SU-DHL-6 (cell line): ENCODE measurements at regions not wholly inside any gene's neighbourhood (a gene's known extent, or its start where the extent isn't known, plus 50 kb on each side); places are given as distances from the start of the nearest gene placed in this dataset.

Source experiments
- H2AFZ ChIP-seq: fragments of 200-600 bp; sonication (generic); 2 replicates; pipeline ENCODE4 v1.6.1; 2014; ENCODE audit warnings: low read depth, mild to moderate bottlenecking, moderate library complexity, mixed read lengths, antibody characterized with exemption, low read length; ENCODE audit not compliant: severe bottlenecking
- H3F3A ChIP-seq: fragments of 200-600 bp; shearing (Covaris generic); 2 replicates; pipeline ENCODE4 v1.6.0; 2016; ENCODE audit warnings: antibody characterized with exemption, mild to moderate bottlenecking; ENCODE audit not compliant: insufficient read depth
- H3K27ac ChIP-seq: fragments of 200-600 bp; sonication (generic); 2 replicates; pipeline ENCODE4 v1.5.1; 2016; ENCODE audit warnings: low read depth, mild to moderate bottlenecking, low read length, moderate library complexity, mixed read lengths
- H3K27me3 ChIP-seq: fragments of 200-600 bp; sonication (generic), shearing (Covaris generic); 2 replicates; pipeline ENCODE4 v1.6.0; 2014; ENCODE audit warnings: mild to moderate bottlenecking, low read length
- H3K36me3 ChIP-seq: fragments of 200-600 bp; sonication (generic); 2 replicates; pipeline ENCODE4 v1.6.1; 2014; ENCODE audit warnings: mild to moderate bottlenecking, low read length, mixed read lengths
- H3K4me2 ChIP-seq: fragments of 300-600, 200-600 bp; shearing (Covaris generic), sonication (generic); 2 replicates; pipeline ENCODE4 v1.6.0; 2014; ENCODE audit warnings: low read length, low read depth, mild to moderate bottlenecking; ENCODE audit not compliant: poor library complexity, severe bottlenecking
- H3K4me3 ChIP-seq: fragments of 200-600 bp; sonication (generic); 2 replicates; pipeline ENCODE4 v1.5.1; 2014; ENCODE audit warnings: antibody characterized with exemption, low read length, mild to moderate bottlenecking, mixed read lengths; ENCODE audit not compliant: insufficient read depth, poor library complexity, severe bottlenecking
- H3K79me2 ChIP-seq: fragments of 200-600 bp; sonication (generic); 2 replicates; pipeline ENCODE4 v1.6.1; 2014; ENCODE audit warnings: mild to moderate bottlenecking, low read length, moderate library complexity; ENCODE audit not compliant: insufficient read depth
- H3K9ac ChIP-seq: fragments of 200-600 bp; sonication (generic); 2 replicates; pipeline ENCODE4 v1.7.0; 2014; ENCODE audit warnings: mild to moderate bottlenecking, low read length
- H3K9me2 ChIP-seq: fragments of 200-600 bp; sonication (generic); replicated peaks from 2 replicates; pipeline ENCODE4 v1.6.1; 2014; ENCODE audit warnings: low read length; ENCODE audit not compliant: insufficient read depth
- H3K9me3 ChIP-seq: fragments of 200-600 bp; sonication (generic); 2 replicates; pipeline ENCODE4 v1.6.1; 2014; ENCODE audit warnings: low read length, mixed read lengths; ENCODE audit not compliant: insufficient read depth
- H4K20me1 ChIP-seq: fragments of 200-600 bp; sonication (generic); 2 replicates; pipeline ENCODE4 v1.6.1; 2014; ENCODE audit warnings: low read depth, mild to moderate bottlenecking, antibody characterized with exemption, low read length, moderate library complexity, mixed read lengths
- EZH2phosphoT487 ChIP-seq: fragments of 200-600 bp; sonication (generic), shearing (Covaris generic); conservative IDR thresholded peaks from 2 replicates; pipeline ENCODE4 v1.6.1; 2018; ENCODE audit warnings: mild to moderate bottlenecking, antibody characterized with exemption, low read length, moderate library complexity, mixed read lengths
- TF ChIP-seq, protein P1 (sequence below): fragments of 200-600 bp; sonication (generic); IDR thresholded peaks from one replicate; pipeline ENCODE4 v1.5.1; 2017; ENCODE audit warnings: antibody characterized with exemption, mild to moderate bottlenecking, low read length, moderate library complexity; ENCODE audit not compliant: insufficient read depth, poor library complexity, severe bottlenecking

DNA sequence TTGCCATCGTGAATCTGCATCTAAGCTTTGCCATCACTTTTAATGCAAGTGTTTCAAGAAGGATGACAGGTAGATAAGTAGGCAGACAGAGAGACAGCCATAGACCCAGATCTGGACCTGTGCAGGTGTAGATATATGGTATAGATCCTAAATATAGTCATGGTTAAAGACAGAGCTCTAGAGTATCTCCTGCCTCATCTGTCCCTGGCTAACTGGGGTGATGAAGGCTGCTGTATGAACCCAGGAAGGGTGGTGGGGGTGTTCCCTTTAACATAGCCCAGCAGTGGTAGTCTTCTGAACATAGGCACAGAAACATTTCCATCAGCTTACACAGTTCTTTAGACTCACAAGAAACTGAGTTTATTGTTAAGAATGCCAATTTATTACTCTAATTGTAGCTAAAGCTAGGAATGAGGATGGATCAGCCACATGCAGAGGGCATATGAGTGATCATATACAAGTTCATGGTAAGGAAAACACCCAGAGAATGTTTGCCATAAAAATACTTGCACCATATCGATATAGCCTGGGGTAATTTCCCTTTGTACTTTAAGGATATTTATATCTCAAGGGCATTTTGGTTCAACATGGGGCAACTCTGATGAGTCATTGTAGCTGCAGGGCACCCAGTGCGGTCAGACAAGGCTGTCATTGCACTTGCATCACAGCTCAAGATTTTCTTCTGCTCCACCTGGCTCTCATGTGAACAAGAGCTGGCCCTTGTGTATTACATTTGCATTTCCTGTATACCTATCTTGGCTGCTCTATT is 587.2 kb downstream of the EPM2A start:
- Histone ChIP-seq H3K27me3 (no peaks in the 10 kb centered on the region), H3K4me2 (no peak overlapping the region), H2AFZ (no peak overlapping the region)

DNA sequence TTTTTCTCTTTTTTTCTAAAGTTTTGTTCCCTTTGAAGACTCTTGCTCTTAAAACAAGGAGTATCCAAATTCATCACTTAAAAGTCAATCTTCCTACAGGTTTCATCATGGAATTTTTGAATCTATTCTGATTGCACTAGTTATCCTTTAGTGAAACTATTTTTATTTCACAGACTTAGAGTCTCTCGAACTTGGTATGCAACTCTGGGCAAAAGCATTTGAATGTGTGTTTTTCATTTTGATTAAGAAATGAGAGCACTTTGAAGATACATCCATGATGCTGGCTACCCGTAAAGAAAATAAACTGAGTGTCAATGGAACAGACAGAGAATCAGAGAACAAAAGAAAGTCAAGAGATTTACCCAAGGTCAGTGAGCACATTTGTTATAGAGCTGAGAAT is 586.5 kb downstream of the EPM2A start:
- H3K36me3 ChIP-seq: no peaks in the 10 kb centered on the region
- H4K20me1 ChIP-seq: no peaks in the 10 kb centered on the region
- H3K9ac ChIP-seq: no peak overlapping the region
- H3K9me3 ChIP-seq: no peaks in the 10 kb centered on the region
- H3K4me2 ChIP-seq: no peak overlapping the region
- no peak overlapping the region for H3K4me3 ChIP-seq
- no peak for TF ChIP-seq EZH2phosphoT487
- TF ChIP-seq, protein P1, sequence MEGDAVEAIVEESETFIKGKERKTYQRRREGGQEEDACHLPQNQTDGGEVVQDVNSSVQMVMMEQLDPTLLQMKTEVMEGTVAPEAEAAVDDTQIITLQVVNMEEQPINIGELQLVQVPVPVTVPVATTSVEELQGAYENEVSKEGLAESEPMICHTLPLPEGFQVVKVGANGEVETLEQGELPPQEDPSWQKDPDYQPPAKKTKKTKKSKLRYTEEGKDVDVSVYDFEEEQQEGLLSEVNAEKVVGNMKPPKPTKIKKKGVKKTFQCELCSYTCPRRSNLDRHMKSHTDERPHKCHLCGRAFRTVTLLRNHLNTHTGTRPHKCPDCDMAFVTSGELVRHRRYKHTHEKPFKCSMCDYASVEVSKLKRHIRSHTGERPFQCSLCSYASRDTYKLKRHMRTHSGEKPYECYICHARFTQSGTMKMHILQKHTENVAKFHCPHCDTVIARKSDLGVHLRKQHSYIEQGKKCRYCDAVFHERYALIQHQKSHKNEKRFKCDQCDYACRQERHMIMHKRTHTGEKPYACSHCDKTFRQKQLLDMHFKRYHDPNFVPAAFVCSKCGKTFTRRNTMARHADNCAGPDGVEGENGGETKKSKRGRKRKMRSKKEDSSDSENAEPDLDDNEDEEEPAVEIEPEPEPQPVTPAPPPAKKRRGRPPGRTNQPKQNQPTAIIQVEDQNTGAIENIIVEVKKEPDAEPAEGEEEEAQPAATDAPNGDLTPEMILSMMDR: no peak
- no peaks in the 10 kb centered on the region for H3F3A ChIP-seq
- H3K27me3 ChIP-seq: no peaks in the 10 kb centered on the region
- no peak overlapping the region for H3K27ac ChIP-seq
- H2AFZ ChIP-seq: no peak overlapping the region
- no peaks in the 10 kb centered on the region for H3K79me2 ChIP-seq
- no peaks in the 10 kb centered on the region for H3K9me2 ChIP-seq

More for the DNA sequence above, 587.2 kb downstream of the EPM2A start:
- Histone ChIP-seq H4K20me1 (no peaks in the 10 kb centered on the region), H3K9me3 (no peaks in the 10 kb centered on the region), H3K27ac (no peak overlapping the region), H3K36me3 (no peaks in the 10 kb centered on the region), H3K4me3 (no peak overlapping the region), H3F3A (no peaks in the 10 kb centered on the region), H3K9me2 (no peaks in the 10 kb centered on the region), H3K9ac (no peak overlapping the region), H3K79me2 (no peaks in the 10 kb centered on the region)
- TF ChIP-seq EZH2phosphoT487: no peak
- TF ChIP-seq, protein P1: no peak

DNA sequence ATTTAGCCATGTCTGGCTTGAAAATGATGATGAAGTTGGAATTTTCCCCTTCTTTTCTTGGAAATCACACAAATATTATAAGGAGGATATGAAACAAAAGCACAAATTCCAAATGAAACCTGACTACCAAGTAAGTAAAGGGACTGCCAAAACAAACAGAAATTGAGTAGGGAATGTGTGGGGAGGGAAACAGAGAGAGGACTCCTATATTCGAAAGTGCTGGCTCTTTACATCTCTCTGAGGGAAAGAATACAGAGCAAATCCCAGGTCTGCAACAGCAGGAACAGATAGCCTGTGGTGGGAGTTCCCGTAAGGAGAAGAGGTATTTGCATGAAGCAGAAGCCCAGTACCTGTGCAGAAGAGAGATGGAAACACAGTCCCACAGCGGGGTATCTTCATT is 583.7 kb downstream of the EPM2A start:
- Histone ChIP-seq H3K4me3 (no peak overlapping the region), H3K4me2 (no peak overlapping the region), H3K79me2 (no peaks in the 10 kb centered on the region), H4K20me1 (no peaks in the 10 kb centered on the region), H3K9me3 (no peaks in the 10 kb centered on the region), H3K36me3 (no peaks in the 10 kb centered on the region), H3K9me2 (no peaks in the 10 kb centered on the region), H3K9ac (no peak overlapping the region), H3F3A (no peaks in the 10 kb centered on the region), H3K27me3 (no peaks in the 10 kb centered on the region), H3K27ac (no peak overlapping the region), H2AFZ (no peak overlapping the region)
- TF ChIP-seq, protein P1: no peak
- no peak for TF ChIP-seq EZH2phosphoT487
